ENCODE measurements at regions not wholly inside any gene's neighbourhood (a gene's known extent, or its start where the extent isn't known, plus 50 kb on each side); places are given as distances from the start of the nearest gene placed in this dataset.
"Not testable (repeated sequence)": the region's sequence is repeated elsewhere in the genome, so short reads cannot be mapped to it uniquely, and the experiment has no call there.

GRCh38 chr6:130711641-130712040 lies 115.6 kb upstream of the SMLR1 start:
- not testable (repeated sequence) for DNase-seq

- DNase-seq: peak in 38 of 56 donors; percentile 1 to 79 (median 30)
These were observed 114.1 kb upstream of the SMLR1 start for GRCh38 chr6:130713144-130713543.

GRCh38 chr6:130715058-130715457 lies 112.1 kb upstream of the SMLR1 start:
- no peak for DNase-seq

GRCh38 chr6:130716466-130716865 lies 110.7 kb upstream of the SMLR1 start:
- no peak for DNase-seq

- no peak for DNase-seq
These were observed 109.5 kb upstream of the SMLR1 start for GRCh38 chr6:130717657-130718056.

GRCh38 chr6:130720076-130720715 lies 107.0 kb upstream of the SMLR1 start:
- no peak for DNase-seq

GRCh38 chr6:130724089-130724488 lies 103.1 kb upstream of the SMLR1 start:
- no peak for DNase-seq

- DNase-seq: no peak
These were observed 101.7 kb upstream of the SMLR1 start for GRCh38 chr6:130725551-130725950.

GRCh38 chr6:130728064-130728463 lies 99.1 kb upstream of the SMLR1 start:
- DNase-seq: not testable (repeated sequence)

GRCh38 chr6:130730600-130730999 lies 96.6 kb upstream of the SMLR1 start:
- no peak for DNase-seq

- DNase-seq: no peak
These were observed 93.0 kb upstream of the SMLR1 start for GRCh38 chr6:130734161-130734560.

- no peak for DNase-seq
These were observed 86.9 kb upstream of the SMLR1 start for GRCh38 chr6:130740308-130740707.

GRCh38 chr6:130742131-130742681 lies 85.0 kb upstream of the SMLR1 start:
- no peak for DNase-seq

- no peak for DNase-seq
These were observed 84.0 kb upstream of the SMLR1 start for GRCh38 chr6:130743175-130743574.

GRCh38 chr6:130744576-130745366 lies 82.4 kb upstream of the SMLR1 start:
- DNase-seq: peak in 1 of 56 donors; percentile 1

- no peak for DNase-seq
These were observed 79.2 kb upstream of the SMLR1 start for GRCh38 chr6:130748041-130748440.

GRCh38 chr6:130749402-130749801 lies 77.8 kb upstream of the SMLR1 start:
- no peak for DNase-seq

- no peak for DNase-seq
These were observed 74.9 kb upstream of the SMLR1 start for GRCh38 chr6:130752267-130752666.

GRCh38 chr6:130754786-130755367 lies 72.3 kb upstream of the SMLR1 start:
- DNase-seq: no peak

GRCh38 chr6:130755368-130756034 lies 71.7 kb upstream of the SMLR1 start:
- no peak for DNase-seq

- DNase-seq: no peak
These were observed 70.4 kb upstream of the SMLR1 start for GRCh38 chr6:130756824-130757223.

- no peak for DNase-seq
These were observed 68.4 kb upstream of the SMLR1 start for GRCh38 chr6:130758813-130759212.

Measured in nucleus accumbens (tissue), 56 donors.